ENCODE measurements at regions not wholly inside any gene's neighbourhood (a gene's known extent, or its start where the extent isn't known, plus 50 kb on each side); places are given as distances from the start of the nearest gene placed in this dataset.

DNA sequence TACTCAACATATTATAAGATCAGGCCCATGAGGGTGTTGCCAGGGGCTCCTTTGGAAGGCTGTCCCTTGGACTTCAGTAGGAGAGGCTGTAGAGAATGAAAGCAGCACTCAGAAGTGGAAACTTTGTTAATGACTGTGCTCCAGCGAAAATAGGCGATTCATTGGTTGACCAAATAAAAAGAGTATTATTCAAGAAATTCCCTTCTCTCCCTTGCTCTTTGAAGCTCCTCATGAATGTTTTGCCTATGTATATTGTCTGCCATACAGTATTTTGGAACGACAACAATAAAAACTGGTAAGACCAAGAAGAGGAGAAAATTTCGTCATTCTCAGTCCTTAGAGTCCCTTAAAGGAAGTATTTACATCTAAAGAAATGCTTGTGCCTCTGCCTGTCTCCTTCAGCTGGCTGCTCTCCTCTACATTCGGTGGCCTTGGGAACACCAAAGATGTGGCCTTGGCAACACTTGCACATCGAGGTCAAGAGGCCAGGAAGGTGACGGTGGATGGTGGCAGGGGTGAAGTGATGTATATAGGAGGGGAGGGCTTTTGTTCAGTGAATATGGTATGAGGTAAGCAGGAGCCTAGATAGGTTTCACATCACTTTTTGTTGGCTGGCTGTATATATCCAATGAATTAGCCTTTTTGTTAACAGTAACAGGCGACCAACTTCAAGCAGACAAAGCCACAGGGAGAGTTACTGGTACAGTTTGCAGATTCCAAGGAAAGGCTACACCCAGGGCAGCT, 95.0 kb upstream of the ACTBL2 start:
- TF ChIP-seq, protein P1, sequence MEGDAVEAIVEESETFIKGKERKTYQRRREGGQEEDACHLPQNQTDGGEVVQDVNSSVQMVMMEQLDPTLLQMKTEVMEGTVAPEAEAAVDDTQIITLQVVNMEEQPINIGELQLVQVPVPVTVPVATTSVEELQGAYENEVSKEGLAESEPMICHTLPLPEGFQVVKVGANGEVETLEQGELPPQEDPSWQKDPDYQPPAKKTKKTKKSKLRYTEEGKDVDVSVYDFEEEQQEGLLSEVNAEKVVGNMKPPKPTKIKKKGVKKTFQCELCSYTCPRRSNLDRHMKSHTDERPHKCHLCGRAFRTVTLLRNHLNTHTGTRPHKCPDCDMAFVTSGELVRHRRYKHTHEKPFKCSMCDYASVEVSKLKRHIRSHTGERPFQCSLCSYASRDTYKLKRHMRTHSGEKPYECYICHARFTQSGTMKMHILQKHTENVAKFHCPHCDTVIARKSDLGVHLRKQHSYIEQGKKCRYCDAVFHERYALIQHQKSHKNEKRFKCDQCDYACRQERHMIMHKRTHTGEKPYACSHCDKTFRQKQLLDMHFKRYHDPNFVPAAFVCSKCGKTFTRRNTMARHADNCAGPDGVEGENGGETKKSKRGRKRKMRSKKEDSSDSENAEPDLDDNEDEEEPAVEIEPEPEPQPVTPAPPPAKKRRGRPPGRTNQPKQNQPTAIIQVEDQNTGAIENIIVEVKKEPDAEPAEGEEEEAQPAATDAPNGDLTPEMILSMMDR (IDR thresholded peaks at IDR 0.05; ENCODE audit: insufficient read depth, low read depth, low read length) = no peak
- H3K27me3 ChIP-seq (ENCODE audit: control insufficient read depth, insufficient read depth, low read length) = peaks cover 3% of the 10 kb centered on the region; the same call in 1 of the 2 replicates
- no peak for DNase-seq (ENCODE audit: low read depth)
- ChIA-PET CTCF (no interaction called here), POLR2A (no interaction called here)
- no peak overlapping the region for H3K4me3 ChIP-seq (ENCODE audit: low read depth, low read length)
- no peaks in the 10 kb centered on the region for H3K36me3 ChIP-seq (ENCODE audit: control insufficient read depth, insufficient read depth, low read length)

DNA sequence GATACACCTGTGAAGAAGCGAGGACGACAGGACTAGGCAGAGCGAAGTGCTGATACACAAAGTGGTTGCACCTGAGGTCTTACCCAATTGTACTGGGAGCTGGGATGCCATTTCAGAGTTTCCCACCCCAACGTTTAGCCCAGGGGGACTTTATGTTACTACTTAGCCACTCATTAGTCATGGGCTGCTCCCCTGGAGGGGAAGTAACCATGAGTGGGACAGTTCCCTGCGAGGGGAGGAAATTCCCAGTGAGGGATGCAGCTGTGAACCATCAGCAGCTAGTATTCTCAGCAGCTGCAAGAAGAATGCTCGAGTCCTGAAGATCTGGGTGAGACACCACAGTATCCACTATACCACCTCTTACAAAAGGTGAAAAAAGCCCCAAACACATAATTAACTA, 93.7 kb upstream of the ACTBL2 start:
- TF ChIP-seq, protein P1 (IDR thresholded peaks at IDR 0.05; ENCODE audit: insufficient read depth, low read depth, low read length) = no peak
- ChIA-PET CTCF (no interaction called here), POLR2A (no interaction called here)
- Histone ChIP-seq H3K4me3 (ENCODE audit: low read depth, low read length) (no peak overlapping the region), H3K27me3 (ENCODE audit: control insufficient read depth, insufficient read depth, low read length) (peaks cover 3% of the 10 kb centered on the region; the same call in 1 of the 2 replicates), H3K36me3 (ENCODE audit: control insufficient read depth, insufficient read depth, low read length) (no peaks in the 10 kb centered on the region)
- DNase-seq (ENCODE audit: low read depth) = no peak

DNA sequence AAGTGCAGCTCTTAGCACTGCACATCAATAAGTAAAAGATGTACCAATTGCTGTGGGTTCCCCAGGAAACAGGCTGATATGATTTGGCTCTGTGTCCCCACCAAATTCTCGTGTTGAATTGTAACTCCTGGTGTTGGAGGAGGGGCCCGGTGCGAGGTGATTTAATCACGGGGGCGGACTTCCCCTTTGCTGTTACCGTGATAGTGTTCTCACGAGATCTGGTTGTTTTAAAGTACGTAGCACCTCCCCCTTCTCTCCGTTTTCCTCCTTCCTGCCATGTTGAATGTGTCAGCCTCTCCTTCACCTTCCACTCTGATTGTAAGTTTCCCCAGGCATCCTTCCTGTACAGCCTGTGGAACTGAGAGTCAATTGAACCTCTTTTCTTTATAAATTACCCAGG, 93.2 kb upstream of the ACTBL2 start:
- ChIA-PET POLR2A (no interaction called here), CTCF (no interaction called here)
- H3K4me3 ChIP-seq (ENCODE audit: low read depth, low read length) = no peak overlapping the region
- no peak for DNase-seq (ENCODE audit: low read depth)
- peaks cover 3% of the 10 kb centered on the region; the same call in 1 of the 2 replicates for H3K27me3 ChIP-seq (ENCODE audit: control insufficient read depth, insufficient read depth, low read length)
- TF ChIP-seq, protein P1 (IDR thresholded peaks at IDR 0.05; ENCODE audit: insufficient read depth, low read depth, low read length) = no peak
- no peaks in the 10 kb centered on the region for H3K36me3 ChIP-seq (ENCODE audit: control insufficient read depth, insufficient read depth, low read length)

DNA sequence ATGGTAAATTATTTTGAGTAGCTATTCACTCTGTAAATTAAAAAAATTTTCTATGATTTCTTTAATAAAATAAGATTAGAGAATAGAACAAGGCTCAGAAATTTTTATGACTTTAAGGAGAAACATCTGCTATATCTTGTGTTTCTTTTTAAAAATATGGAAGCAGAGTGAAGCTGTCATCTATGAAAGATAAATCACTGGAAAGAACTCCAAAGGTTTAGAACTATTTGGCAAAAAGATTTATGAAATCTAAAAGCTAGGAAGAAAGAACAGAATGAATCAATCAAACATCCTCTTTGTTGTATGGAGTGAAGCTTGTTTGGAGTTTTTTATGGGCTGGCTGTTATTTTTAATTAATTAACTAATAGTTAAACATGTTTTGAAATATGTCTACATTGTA, 89.8 kb upstream of the ACTBL2 start:
- POLR2A ChIA-PET = no interaction called here
- Histone ChIP-seq H3K36me3 (ENCODE audit: control insufficient read depth, insufficient read depth, low read length) (no peaks in the 10 kb centered on the region), H3K4me3 (ENCODE audit: low read depth, low read length) (no peak overlapping the region), H3K27me3 (ENCODE audit: control insufficient read depth, insufficient read depth, low read length) (peaks cover 1% of the 10 kb centered on the region; the same call in 1 of the 2 replicates)
- no peak for DNase-seq (ENCODE audit: low read depth)
- CTCF ChIA-PET = interaction anchor here (1.6 kb wide), 1 partner anchor 10 kb away, joined by 3 read pairs; no protein-coding TSS in a partner anchor
- TF ChIP-seq, protein P1 (IDR thresholded peaks at IDR 0.05; ENCODE audit: insufficient read depth, low read depth, low read length) = no peak

DNA sequence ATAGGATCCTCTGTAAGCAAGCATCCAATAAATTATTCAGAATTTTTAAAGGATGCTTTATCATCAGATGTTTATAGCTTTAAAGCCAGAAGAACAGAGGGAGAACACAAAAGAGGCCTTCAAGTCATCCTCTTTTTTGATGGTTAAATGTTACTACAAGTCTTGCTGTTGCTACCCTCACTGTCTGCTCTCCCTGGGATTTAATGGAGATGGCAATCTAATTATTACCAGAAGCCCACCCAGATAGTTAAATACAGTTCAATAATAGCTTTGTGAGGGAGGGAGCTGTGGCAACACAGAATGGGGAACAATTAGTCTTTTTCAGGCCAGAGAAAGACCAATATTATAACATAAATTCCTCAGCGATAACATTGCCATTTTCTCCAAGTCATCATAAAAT, 87.0 kb upstream of the ACTBL2 start:
- DNase-seq (ENCODE audit: low read depth) = no peak
- H3K36me3 ChIP-seq (ENCODE audit: control insufficient read depth, insufficient read depth, low read length) = no peaks in the 10 kb centered on the region
- ChIA-PET POLR2A (no interaction called here), CTCF (interaction anchor here (0.6 kb wide), 1 partner anchor 57 kb away, joined by 3 read pairs; no protein-coding TSS in a partner anchor)
- TF ChIP-seq, protein P1 (IDR thresholded peaks at IDR 0.05; ENCODE audit: insufficient read depth, low read depth, low read length) = no peak
- H3K27me3 ChIP-seq (ENCODE audit: control insufficient read depth, insufficient read depth, low read length) = peaks cover 3% of the 10 kb centered on the region; the same call in 1 of the 2 replicates
- no peak overlapping the region for H3K4me3 ChIP-seq (ENCODE audit: low read depth, low read length)

All from BJ (cell line).